IPS-NIHi7 (cell line): ENCODE measurements at regions not wholly inside any gene's neighbourhood (a gene's known extent, or its start where the extent isn't known, plus 50 kb on each side); places are given as distances from the start of the nearest gene placed in this dataset.
"Not testable (repeated sequence)": the region's sequence is repeated elsewhere in the genome, so short reads cannot be mapped to it uniquely, and the experiment has no call there.

Experiments used
- DNase-seq: peaks from one replicate; pipeline ENCODE4 v3.0.0; 2012; ENCODE audit warnings: mixed read lengths; ENCODE audit errors: extremely low spot score

GRCh38 chr11:106152013-106152412 lies 74.6 kb downstream of the AASDHPPT start:
- DNase-seq: peak; percentile 13

GRCh38 chr11:106152824-106153223 lies 75.4 kb downstream of the AASDHPPT start:
- no peak for DNase-seq

- peak; percentile 56 for DNase-seq
Measured at GRCh38 chr11:106156290-106156937, 79.0 kb downstream of the AASDHPPT start.

GRCh38 chr11:106158406-106158805 lies 80.9 kb downstream of the AASDHPPT start:
- no peak for DNase-seq

GRCh38 chr11:106159836-106160235 lies 82.4 kb downstream of the AASDHPPT start:
- no peak for DNase-seq

GRCh38 chr11:106160494-106160893 lies 83.0 kb downstream of the AASDHPPT start:
- no peak for DNase-seq

GRCh38 chr11:106161775-106162634 lies 84.5 kb downstream of the AASDHPPT start:
- no peak for DNase-seq

- no peak for DNase-seq
Measured at GRCh38 chr11:106167085-106167484, 89.6 kb downstream of the AASDHPPT start.

GRCh38 chr11:106172386-106172991 lies 95.0 kb downstream of the AASDHPPT start:
- no peak for DNase-seq

- DNase-seq: no peak
Measured at GRCh38 chr11:106173291-106173690, 95.8 kb downstream of the AASDHPPT start.

GRCh38 chr11:106174003-106174402 lies 96.5 kb downstream of the AASDHPPT start:
- DNase-seq: not testable (repeated sequence)

GRCh38 chr11:106176817-106177216 lies 99.4 kb downstream of the AASDHPPT start:
- DNase-seq: no peak

GRCh38 chr11:106177311-106177710 lies 99.8 kb downstream of the AASDHPPT start:
- DNase-seq: no peak

GRCh38 chr11:106178361-106178760 lies 100.9 kb downstream of the AASDHPPT start:
- DNase-seq: no peak

GRCh38 chr11:106179048-106179447 lies 101.6 kb downstream of the AASDHPPT start:
- DNase-seq: no peak

GRCh38 chr11:106186630-106187029 lies 109.2 kb downstream of the AASDHPPT start:
- no peak for DNase-seq

- no peak for DNase-seq
Measured at GRCh38 chr11:106187860-106188456, 110.5 kb downstream of the AASDHPPT start.

- no peak for DNase-seq
Measured at GRCh38 chr11:106193956-106194355, 116.5 kb downstream of the AASDHPPT start.

- no peak for DNase-seq
Measured at GRCh38 chr11:106197438-106197837, 120.0 kb downstream of the AASDHPPT start.

GRCh38 chr11:106202935-106203620 lies 125.6 kb downstream of the AASDHPPT start:
- peak; percentile 17 for DNase-seq

GRCh38 chr11:106208760-106209159 lies 131.3 kb downstream of the AASDHPPT start:
- no peak for DNase-seq

GRCh38 chr11:106212081-106212480 lies 134.6 kb downstream of the AASDHPPT start:
- DNase-seq: no peak
